Peyer's patch (tissue), 4 donors: ENCODE measurements at regions not wholly inside any gene's neighbourhood (a gene's known extent, or its start where the extent isn't known, plus 50 kb on each side); places are given as distances from the start of the nearest gene placed in this dataset.

Experiments
- POLR2A ChIP-seq, 2 donors: fragments of 450-650 bp; IDR thresholded peaks; one replicate each; pipeline ENCODE4 v1.5.1; 2017; ENCODE audit warnings: antibody characterized with exemption in 2 of 2, mild to moderate bottlenecking in 2 of 2, moderate library complexity in 2 of 2
- TF ChIP-seq, protein P1 (sequence below), 6 experiments: fragments of 450-650 bp in 4 of 6; fragments of 200-600 bp in 2 of 6; sonication (generic) in 1 of 6; IDR thresholded peaks; one replicate each; pipeline ENCODE4 v1.5.1; 2017 to 2019; ENCODE audit warnings: antibody characterized with exemption in 6 of 6, mild to moderate bottlenecking in 3 of 6, moderate library complexity in 1 of 6

DNA sequence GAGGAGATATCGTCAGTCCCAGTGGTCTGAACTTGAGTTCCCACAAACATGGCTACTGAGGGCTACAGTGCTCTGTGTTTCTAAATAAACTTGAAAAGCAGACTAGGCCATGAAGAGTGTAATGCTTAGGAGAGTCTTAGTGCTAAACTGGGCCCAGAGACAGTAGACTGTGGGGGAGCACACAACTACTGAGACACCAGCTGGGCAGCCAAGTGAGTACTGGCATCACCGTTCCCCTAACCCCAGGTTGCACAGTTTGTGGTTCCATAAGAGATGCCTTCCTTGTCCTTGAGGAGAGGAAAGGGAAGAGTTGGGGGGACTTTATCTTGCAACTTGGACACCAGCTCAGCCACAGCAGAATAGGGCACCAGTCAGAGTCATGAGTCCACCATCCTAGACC, 172.1 kb upstream of the DMRTA1 start:
- TF ChIP-seq, protein P1, sequence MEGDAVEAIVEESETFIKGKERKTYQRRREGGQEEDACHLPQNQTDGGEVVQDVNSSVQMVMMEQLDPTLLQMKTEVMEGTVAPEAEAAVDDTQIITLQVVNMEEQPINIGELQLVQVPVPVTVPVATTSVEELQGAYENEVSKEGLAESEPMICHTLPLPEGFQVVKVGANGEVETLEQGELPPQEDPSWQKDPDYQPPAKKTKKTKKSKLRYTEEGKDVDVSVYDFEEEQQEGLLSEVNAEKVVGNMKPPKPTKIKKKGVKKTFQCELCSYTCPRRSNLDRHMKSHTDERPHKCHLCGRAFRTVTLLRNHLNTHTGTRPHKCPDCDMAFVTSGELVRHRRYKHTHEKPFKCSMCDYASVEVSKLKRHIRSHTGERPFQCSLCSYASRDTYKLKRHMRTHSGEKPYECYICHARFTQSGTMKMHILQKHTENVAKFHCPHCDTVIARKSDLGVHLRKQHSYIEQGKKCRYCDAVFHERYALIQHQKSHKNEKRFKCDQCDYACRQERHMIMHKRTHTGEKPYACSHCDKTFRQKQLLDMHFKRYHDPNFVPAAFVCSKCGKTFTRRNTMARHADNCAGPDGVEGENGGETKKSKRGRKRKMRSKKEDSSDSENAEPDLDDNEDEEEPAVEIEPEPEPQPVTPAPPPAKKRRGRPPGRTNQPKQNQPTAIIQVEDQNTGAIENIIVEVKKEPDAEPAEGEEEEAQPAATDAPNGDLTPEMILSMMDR (IDR thresholded peaks at IDR 0.05): no peak
- no peak for TF ChIP-seq POLR2A (IDR thresholded peaks at IDR 0.05)
